ENCODE measurements at regions not wholly inside any gene's neighbourhood (a gene's known extent, or its start where the extent isn't known, plus 50 kb on each side); places are given as distances from the start of the nearest gene placed in this dataset.
"Not testable (repeated sequence)": the region's sequence is repeated elsewhere in the genome, so short reads cannot be mapped to it uniquely, and the experiment has no call there.

GRCh38 chr2:33704406-33704855 lies 105.3 kb upstream of the FAM98A start:
- ChIA-PET CTCF (interaction anchor here (1.3 kb wide), 1 partner anchor 30 kb away, joined by 3 read pairs; no protein-coding TSS in a partner anchor), POLR2A (no interaction called here)
- H3K4me3 Mint-ChIP-seq: no peak overlapping the region
- H3K27ac Mint-ChIP-seq: no peak overlapping the region
- peaks cover 2% of the 10 kb centered on the region for H3K27me3 Mint-ChIP-seq (ENCODE audit: low read depth)
- H3K9me3 Mint-ChIP-seq (ENCODE audit: insufficient read depth): no peaks in the 10 kb centered on the region
- no peaks in the 10 kb centered on the region for H3K36me3 Mint-ChIP-seq (ENCODE audit: low read depth)
- H3K4me1 Mint-ChIP-seq (ENCODE audit: low read depth): no peaks in the 10 kb centered on the region
- no peak for ATAC-seq
- no peak for DNase-seq

- ChIA-PET CTCF (no interaction called here), POLR2A (no interaction called here)
- ATAC-seq (no peak), DNase-seq (no peak)
- Mint-ChIP-seq H3K27ac (no peak overlapping the region), H3K9me3 (ENCODE audit: insufficient read depth) (peaks cover 1% of the 10 kb centered on the region), H3K4me1 (ENCODE audit: low read depth) (no peaks in the 10 kb centered on the region), H3K36me3 (ENCODE audit: low read depth) (no peaks in the 10 kb centered on the region), H3K4me3 (no peak overlapping the region), H3K27me3 (ENCODE audit: low read depth) (no peaks in the 10 kb centered on the region)
Observed at GRCh38 chr2:33696234-33696633, 97.1 kb upstream of the FAM98A start.

- Mint-ChIP-seq H3K9me3 (ENCODE audit: insufficient read depth) (peaks cover 12% of the 10 kb centered on the region), H3K27ac (no peak overlapping the region), H3K4me1 (ENCODE audit: low read depth) (no peaks in the 10 kb centered on the region), H3K36me3 (ENCODE audit: low read depth) (no peaks in the 10 kb centered on the region), H3K27me3 (ENCODE audit: low read depth) (no peaks in the 10 kb centered on the region), H3K4me3 (no peak overlapping the region)
- ATAC-seq (no peak), DNase-seq (no peak)
- ChIA-PET CTCF (no interaction called here), POLR2A (interaction anchor here (0.6 kb wide), 1 partner anchor 390 kb away, joined by 4 read pairs; no protein-coding TSS in a partner anchor)
Observed at GRCh38 chr2:33694904-33695303, 95.8 kb upstream of the FAM98A start.

- DNase-seq; H3K27me3 Mint-ChIP-seq (ENCODE audit: low read depth); POLR2A ChIA-PET; CTCF ChIA-PET; H3K4me3 Mint-ChIP-seq; H3K4me1 Mint-ChIP-seq (ENCODE audit: low read depth); ATAC-seq; H3K36me3 Mint-ChIP-seq (ENCODE audit: low read depth); H3K27ac Mint-ChIP-seq: not testable (repeated sequence)
- peaks cover 21% of the 10 kb centered on the region for H3K9me3 Mint-ChIP-seq (ENCODE audit: insufficient read depth)
Observed at GRCh38 chr2:33690686-33691085, 91.6 kb upstream of the FAM98A start.

- no peaks in the 10 kb centered on the region for H3K9me3 Mint-ChIP-seq (ENCODE audit: insufficient read depth)
- POLR2A ChIA-PET: no interaction called here
- H3K4me3 Mint-ChIP-seq: no peak overlapping the region
Observed at GRCh38 chr2:33681364-33681757, 82.3 kb upstream of the FAM98A start.

GRCh38 chr2:33680644-33681363 lies 81.7 kb upstream of the FAM98A start:
- Mint-ChIP-seq H3K27me3 (ENCODE audit: low read depth) (no peaks in the 10 kb centered on the region), H3K4me3 (no peak overlapping the region), H3K9me3 (ENCODE audit: insufficient read depth) (no peaks in the 10 kb centered on the region), H3K36me3 (ENCODE audit: low read depth) (no peaks in the 10 kb centered on the region), H3K27ac (no peak overlapping the region), H3K4me1 (ENCODE audit: low read depth) (no peaks in the 10 kb centered on the region)
- POLR2A ChIA-PET: no interaction called here
- DNase-seq (no peak), ATAC-seq (no peak)
- CTCF ChIA-PET: no interaction called here

More at GRCh38 chr2:33681364-33681757, 82.3 kb upstream of the FAM98A start:
- Mint-ChIP-seq H3K27me3 (ENCODE audit: low read depth) (no peaks in the 10 kb centered on the region), H3K27ac (no peak overlapping the region), H3K36me3 (ENCODE audit: low read depth) (no peaks in the 10 kb centered on the region), H3K4me1 (ENCODE audit: low read depth) (no peaks in the 10 kb centered on the region)
- no peak for DNase-seq
- no peak for ATAC-seq
- CTCF ChIA-PET: no interaction called here

- Mint-ChIP-seq H3K36me3 (ENCODE audit: low read depth) (no peaks in the 10 kb centered on the region), H3K4me3 (no peak overlapping the region), H3K9me3 (ENCODE audit: insufficient read depth) (no peaks in the 10 kb centered on the region), H3K4me1 (ENCODE audit: low read depth) (no peaks in the 10 kb centered on the region), H3K27me3 (ENCODE audit: low read depth) (no peaks in the 10 kb centered on the region), H3K27ac (no peak overlapping the region)
- ChIA-PET POLR2A (no interaction called here), CTCF (no interaction called here)
- DNase-seq (no peak), ATAC-seq (no peak)
Observed at GRCh38 chr2:33678436-33678835, 79.3 kb upstream of the FAM98A start.

- POLR2A ChIA-PET: no interaction called here
- Mint-ChIP-seq H3K4me1 (ENCODE audit: low read depth) (no peaks in the 10 kb centered on the region), H3K27ac (no peak overlapping the region), H3K4me3 (no peak overlapping the region), H3K36me3 (ENCODE audit: low read depth) (no peaks in the 10 kb centered on the region), H3K27me3 (ENCODE audit: low read depth) (no peaks in the 10 kb centered on the region), H3K9me3 (ENCODE audit: insufficient read depth) (no peaks in the 10 kb centered on the region)
- no peak for ATAC-seq
- CTCF ChIA-PET: no interaction called here
- no peak for DNase-seq
Observed at GRCh38 chr2:33673937-33674336, 74.8 kb upstream of the FAM98A start.

GRCh38 chr2:33672896-33673295 lies 73.8 kb upstream of the FAM98A start:
- Mint-ChIP-seq H3K36me3 (ENCODE audit: low read depth) (no peaks in the 10 kb centered on the region), H3K27me3 (ENCODE audit: low read depth) (no peaks in the 10 kb centered on the region), H3K4me1 (ENCODE audit: low read depth) (no peaks in the 10 kb centered on the region), H3K27ac (no peak overlapping the region), H3K4me3 (no peak overlapping the region), H3K9me3 (ENCODE audit: insufficient read depth) (no peaks in the 10 kb centered on the region)
- ATAC-seq (no peak), DNase-seq (no peak)
- CTCF ChIA-PET: no interaction called here
- POLR2A ChIA-PET: no interaction called here

GRCh38 chr2:33672389-33672788 lies 73.3 kb upstream of the FAM98A start:
- no peaks in the 10 kb centered on the region for H3K36me3 Mint-ChIP-seq (ENCODE audit: low read depth)
- POLR2A ChIA-PET: no interaction called here
- no peak for DNase-seq

GRCh38 chr2:33671198-33671597 lies 72.1 kb upstream of the FAM98A start:
- Mint-ChIP-seq H3K27ac (no peak overlapping the region), H3K4me1 (ENCODE audit: low read depth) (no peaks in the 10 kb centered on the region), H3K27me3 (ENCODE audit: low read depth) (no peaks in the 10 kb centered on the region), H3K36me3 (ENCODE audit: low read depth) (no peaks in the 10 kb centered on the region), H3K9me3 (ENCODE audit: insufficient read depth) (no peaks in the 10 kb centered on the region), H3K4me3 (no peak overlapping the region)
- ChIA-PET POLR2A (no interaction called here), CTCF (no interaction called here)
- DNase-seq (no peak), ATAC-seq (no peak)

More at GRCh38 chr2:33672389-33672788, 73.3 kb upstream of the FAM98A start:
- no peaks in the 10 kb centered on the region for H3K9me3 Mint-ChIP-seq (ENCODE audit: insufficient read depth)
- no peak overlapping the region for H3K4me3 Mint-ChIP-seq
- H3K27ac Mint-ChIP-seq: no peak overlapping the region
- no peaks in the 10 kb centered on the region for H3K27me3 Mint-ChIP-seq (ENCODE audit: low read depth)
- H3K4me1 Mint-ChIP-seq (ENCODE audit: low read depth): no peaks in the 10 kb centered on the region
- CTCF ChIA-PET: no interaction called here
- ATAC-seq: no peak

GRCh38 chr2:33670392-33670937 lies 71.4 kb upstream of the FAM98A start:
- Mint-ChIP-seq H3K36me3 (ENCODE audit: low read depth) (no peaks in the 10 kb centered on the region), H3K27ac (no peak overlapping the region), H3K4me1 (ENCODE audit: low read depth) (no peaks in the 10 kb centered on the region), H3K27me3 (ENCODE audit: low read depth) (no peaks in the 10 kb centered on the region), H3K9me3 (ENCODE audit: insufficient read depth) (peaks cover 5% of the 10 kb centered on the region), H3K4me3 (no peak overlapping the region)
- POLR2A ChIA-PET: no interaction called here
- DNase-seq (no peak), ATAC-seq (no peak)
- CTCF ChIA-PET: no interaction called here

GRCh38 chr2:33666879-33667278 lies 67.8 kb upstream of the FAM98A start:
- no peaks in the 10 kb centered on the region for H3K4me1 Mint-ChIP-seq (ENCODE audit: low read depth)
- no peak overlapping the region for H3K27ac Mint-ChIP-seq
- no peak for DNase-seq
- H3K9me3 Mint-ChIP-seq (ENCODE audit: insufficient read depth): peaks cover 10% of the 10 kb centered on the region
- H3K4me3 Mint-ChIP-seq: no peak overlapping the region
- ATAC-seq: no peak
- H3K36me3 Mint-ChIP-seq (ENCODE audit: low read depth): no peaks in the 10 kb centered on the region
- POLR2A ChIA-PET: no interaction called here
- CTCF ChIA-PET: no interaction called here
- H3K27me3 Mint-ChIP-seq (ENCODE audit: low read depth): no peaks in the 10 kb centered on the region

Measured in activated CD8-positive, alpha-beta T cell treated with anti-CD3 and anti-CD28 coated beads, Interleukin-2, amount 10 ng/mL, durations not matched to agents 7 days and 5 days (primary cell).